HEK293 (cell line): ENCODE measurements at regions not wholly inside any gene's neighbourhood (a gene's known extent, or its start where the extent isn't known, plus 50 kb on each side); places are given as distances from the start of the nearest gene placed in this dataset.

Source experiments
- KLF16 ChIP-seq: fragments of 450-650 bp; formaldehyde crosslinking; IDR thresholded peaks from 2 replicates; pipeline ENCODE4 v1.5.1; 2017; ENCODE audit warnings: missing biosample characterization, missing genetic modification characterization
- YY1 ChIP-seq: fragments of 450-650 bp; formaldehyde crosslinking; IDR thresholded peaks from 2 replicates; pipeline ENCODE4 v1.5.1; 2018; ENCODE audit warnings: missing biosample characterization, missing genetic modification characterization
- ZNF157 ChIP-seq: fragments of 450-650 bp; formaldehyde crosslinking; IDR thresholded peaks from 2 replicates; pipeline ENCODE4 v1.5.1; 2016; ENCODE audit warnings: missing biosample characterization, missing genetic modification characterization
- ZNF335 ChIP-seq: fragments of 450-650 bp; formaldehyde crosslinking; conservative IDR thresholded peaks from 2 replicates; pipeline ENCODE4 v1.5.1; 2016; ENCODE audit warnings: missing biosample characterization, missing genetic modification characterization
- ZNF621 ChIP-seq: fragments of 450-650 bp; formaldehyde crosslinking; IDR thresholded peaks from 2 replicates; pipeline ENCODE4 v1.5.1; 2017; ENCODE audit warnings: missing biosample characterization, missing genetic modification characterization
- TF ChIP-seq, protein P1 (sequence below): fragments of 450-650 bp; formaldehyde crosslinking; IDR thresholded peaks from 2 replicates; pipeline ENCODE4 v1.5.1; 2016; ENCODE audit warnings: missing biosample characterization, missing genetic modification characterization

DNA sequence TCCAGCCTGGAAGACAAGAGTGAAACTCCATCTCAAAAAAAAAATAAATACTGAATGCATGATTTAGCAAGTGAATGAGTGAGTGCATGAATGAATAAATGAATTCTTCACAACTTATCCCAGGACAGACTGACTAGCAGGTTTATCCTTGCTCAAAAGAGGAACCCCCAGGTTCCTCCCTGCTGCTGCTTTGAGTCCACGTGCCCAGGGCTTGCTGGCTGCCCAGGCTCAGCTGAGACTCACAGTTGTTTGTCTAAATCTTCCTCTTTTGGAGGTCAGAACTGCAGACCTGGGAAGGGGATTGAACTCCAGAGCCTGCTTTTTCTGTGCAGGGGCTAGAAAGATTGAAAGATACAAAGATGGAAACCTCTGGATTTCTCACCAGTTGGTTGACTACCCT lies 117.4 kb upstream of the TMEM45B start:
- TF ChIP-seq, protein P1, sequence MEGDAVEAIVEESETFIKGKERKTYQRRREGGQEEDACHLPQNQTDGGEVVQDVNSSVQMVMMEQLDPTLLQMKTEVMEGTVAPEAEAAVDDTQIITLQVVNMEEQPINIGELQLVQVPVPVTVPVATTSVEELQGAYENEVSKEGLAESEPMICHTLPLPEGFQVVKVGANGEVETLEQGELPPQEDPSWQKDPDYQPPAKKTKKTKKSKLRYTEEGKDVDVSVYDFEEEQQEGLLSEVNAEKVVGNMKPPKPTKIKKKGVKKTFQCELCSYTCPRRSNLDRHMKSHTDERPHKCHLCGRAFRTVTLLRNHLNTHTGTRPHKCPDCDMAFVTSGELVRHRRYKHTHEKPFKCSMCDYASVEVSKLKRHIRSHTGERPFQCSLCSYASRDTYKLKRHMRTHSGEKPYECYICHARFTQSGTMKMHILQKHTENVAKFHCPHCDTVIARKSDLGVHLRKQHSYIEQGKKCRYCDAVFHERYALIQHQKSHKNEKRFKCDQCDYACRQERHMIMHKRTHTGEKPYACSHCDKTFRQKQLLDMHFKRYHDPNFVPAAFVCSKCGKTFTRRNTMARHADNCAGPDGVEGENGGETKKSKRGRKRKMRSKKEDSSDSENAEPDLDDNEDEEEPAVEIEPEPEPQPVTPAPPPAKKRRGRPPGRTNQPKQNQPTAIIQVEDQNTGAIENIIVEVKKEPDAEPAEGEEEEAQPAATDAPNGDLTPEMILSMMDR (tag by site-specific recombination) = no peak
- TF ChIP-seq ZNF621 (tag by site-specific recombination) = no peak
- TF ChIP-seq KLF16 = no peak
- no peak for TF ChIP-seq ZNF157 (tag by site-specific recombination)
- no peak for TF ChIP-seq ZNF335
- no peak for TF ChIP-seq YY1
